ENCODE measurements at regions not wholly inside any gene's neighbourhood (a gene's known extent, or its start where the extent isn't known, plus 50 kb on each side); places are given as distances from the start of the nearest gene placed in this dataset.

DNA sequence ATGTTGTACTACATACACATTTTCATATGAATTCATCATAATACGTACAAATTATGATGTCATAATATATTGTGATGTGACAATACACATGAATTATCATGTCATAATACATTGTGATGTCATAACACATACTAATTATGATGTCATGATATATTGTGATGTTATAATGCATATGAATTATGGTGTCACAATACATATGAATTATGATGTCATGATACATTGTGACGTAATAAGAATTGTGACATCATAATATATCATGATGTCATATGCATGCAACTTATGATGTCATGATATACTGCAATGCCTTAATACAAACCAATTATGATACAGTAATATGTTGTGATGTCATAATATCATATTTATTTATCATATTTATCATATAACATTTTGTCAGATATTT lies 2074.3 kb downstream of the TP53TG3F start:
- TF ChIP-seq, protein P1, sequence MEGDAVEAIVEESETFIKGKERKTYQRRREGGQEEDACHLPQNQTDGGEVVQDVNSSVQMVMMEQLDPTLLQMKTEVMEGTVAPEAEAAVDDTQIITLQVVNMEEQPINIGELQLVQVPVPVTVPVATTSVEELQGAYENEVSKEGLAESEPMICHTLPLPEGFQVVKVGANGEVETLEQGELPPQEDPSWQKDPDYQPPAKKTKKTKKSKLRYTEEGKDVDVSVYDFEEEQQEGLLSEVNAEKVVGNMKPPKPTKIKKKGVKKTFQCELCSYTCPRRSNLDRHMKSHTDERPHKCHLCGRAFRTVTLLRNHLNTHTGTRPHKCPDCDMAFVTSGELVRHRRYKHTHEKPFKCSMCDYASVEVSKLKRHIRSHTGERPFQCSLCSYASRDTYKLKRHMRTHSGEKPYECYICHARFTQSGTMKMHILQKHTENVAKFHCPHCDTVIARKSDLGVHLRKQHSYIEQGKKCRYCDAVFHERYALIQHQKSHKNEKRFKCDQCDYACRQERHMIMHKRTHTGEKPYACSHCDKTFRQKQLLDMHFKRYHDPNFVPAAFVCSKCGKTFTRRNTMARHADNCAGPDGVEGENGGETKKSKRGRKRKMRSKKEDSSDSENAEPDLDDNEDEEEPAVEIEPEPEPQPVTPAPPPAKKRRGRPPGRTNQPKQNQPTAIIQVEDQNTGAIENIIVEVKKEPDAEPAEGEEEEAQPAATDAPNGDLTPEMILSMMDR (conservative IDR thresholded peaks at IDR 0.05; ENCODE audit: low read depth, low read length): no peak
- TF ChIP-seq EZH2 (IDR thresholded peaks at IDR 0.05; ENCODE audit: borderline replicate concordance, low read depth, low read length, poor library complexity, severe bottlenecking): no peak
